GM23248 (cell line): ENCODE measurements at regions not wholly inside any gene's neighbourhood (a gene's known extent, or its start where the extent isn't known, plus 50 kb on each side); places are given as distances from the start of the nearest gene placed in this dataset.

ENCODE experiments used
- DNase-seq: peaks from one replicate; pipeline ENCODE4 v3.0.0-alpha.2; 2015
- H2AFZ ChIP-seq: fragments of 200-600 bp; sonication (generic); 2 replicates; pipeline ENCODE4 v1.6.1; 2016; ENCODE audit warnings: antibody characterized with exemption
- H3F3A ChIP-seq: fragments of 200-600 bp; sonication (generic); 2 replicates; pipeline ENCODE4 v1.6.1; 2016; ENCODE audit warnings: mild to moderate bottlenecking, antibody characterized with exemption, mixed run types; ENCODE audit not compliant: insufficient read depth
- H3K27ac ChIP-seq: fragments of 200-600 bp; sonication (generic); 2 replicates; pipeline ENCODE4 v1.5.1; 2016; ENCODE audit warnings: mild to moderate bottlenecking
- H3K27me3 ChIP-seq: fragments of 200-600 bp; sonication (generic); replicated peaks from 2 replicates; pipeline ENCODE4 v1.6.1; 2016; ENCODE audit warnings: mild to moderate bottlenecking; ENCODE audit not compliant: insufficient read depth
- H3K36me3 ChIP-seq: fragments of 200-600 bp; sonication (generic); 2 replicates; pipeline ENCODE4 v1.6.1; 2016; ENCODE audit warnings: low read depth, mild to moderate bottlenecking
- H3K4me1 ChIP-seq: fragments of 200-600 bp; sonication (generic); 2 replicates; pipeline ENCODE4 v1.6.1; 2016; ENCODE audit warnings: mild to moderate bottlenecking; ENCODE audit not compliant: insufficient read depth
- H3K4me2 ChIP-seq: fragments of 200-600 bp; sonication (generic); one replicate; pipeline ENCODE4 v1.6.1; 2016; ENCODE audit warnings: mild to moderate bottlenecking; ENCODE audit not compliant: unreplicated experiment
- H3K4me3 ChIP-seq: fragments of 200-600 bp; sonication (generic); 2 replicates; pipeline ENCODE4 v1.5.1; 2016; ENCODE audit warnings: mild to moderate bottlenecking
- H3K79me2 ChIP-seq: fragments of 200-600 bp; sonication (generic); 2 replicates; pipeline ENCODE4 v1.6.1; 2016; ENCODE audit warnings: mild to moderate bottlenecking; ENCODE audit not compliant: insufficient read depth
- H3K9ac ChIP-seq: fragments of 200-600 bp; sonication (generic); 2 replicates; pipeline ENCODE4 v1.6.1; 2016; ENCODE audit warnings: mild to moderate bottlenecking
- H3K9me2 ChIP-seq: fragments of 200-600 bp; sonication (generic); 2 replicates; pipeline ENCODE4 v1.6.1; 2016; ENCODE audit warnings: mixed run types, mild to moderate bottlenecking, moderate library complexity; ENCODE audit not compliant: insufficient read depth
- H3K9me3 ChIP-seq: fragments of 200-600 bp; sonication (generic); one replicate; pipeline ENCODE4 v1.6.1; 2017; ENCODE audit warnings: low read depth
- H4K20me1 ChIP-seq: fragments of 200-600 bp; sonication (generic); 2 replicates; pipeline ENCODE4 v1.6.0; 2016; ENCODE audit not compliant: insufficient read depth
- EZH2 ChIP-seq: fragments of 200-600 bp; sonication (generic); IDR thresholded peaks from 2 replicates; pipeline ENCODE4 v1.6.1; 2018; ENCODE audit warnings: antibody characterized with exemption, mild to moderate bottlenecking; ENCODE audit not compliant: insufficient read depth, poor library complexity, severe bottlenecking
- EZH2phosphoT487 ChIP-seq: fragments of 200-600 bp; sonication (generic); IDR thresholded peaks from 2 replicates; pipeline ENCODE4 v1.6.1; 2018; ENCODE audit warnings: antibody characterized with exemption, moderate library complexity, mild to moderate bottlenecking, low read depth; ENCODE audit not compliant: insufficient read depth
- WGBS, 2 experiments: methylation state at CpG; one replicate each; pipeline ENCODE4 v1.1.6; 2015 to 2017; ENCODE audit warnings: low lambda C conversion rate in 2 of 2, low coverage in 1 of 2; ENCODE audit errors: missing lambda C conversion rate in 2 of 2; 5-methylcytosine and 5-hydroxymethylcytosine counted together
- in situ Hi-C: fragments of 300-500 bp; cut with MboI; formaldehyde crosslinking; loops from 2 replicates; pipeline ENCODE4 v1.15.0; 2020

GRCh38 chr6:62819640-62820039 is 391.6 kb upstream of the FKBP1C start:
- Histone ChIP-seq H3K36me3 (no peaks in the 10 kb centered on the region), H3K27ac (no peak overlapping the region), H3K9me2 (no peaks in the 10 kb centered on the region), H3K4me3 (no peak overlapping the region), H3K4me1 (no peaks in the 10 kb centered on the region), H2AFZ (no peak overlapping the region), H3K9me3 (no peaks in the 10 kb centered on the region), H4K20me1 (no peaks in the 10 kb centered on the region), H3K27me3 (no peaks in the 10 kb centered on the region), H3K79me2 (no peaks in the 10 kb centered on the region), H3K4me2 (no peak overlapping the region), H3K9ac (no peak overlapping the region), H3F3A (no peaks in the 10 kb centered on the region)
- in situ Hi-C loops = no loop called here
- DNase-seq = no peak
- TF ChIP-seq EZH2 (no peak), EZH2phosphoT487 (no peak)
- WGBS, 2 experiments = 23 to 24% methylated on average over 2 of the region's 2 CpGs

- Histone ChIP-seq H3K4me2 (no peak overlapping the region), H2AFZ (no peak overlapping the region), H3F3A (no peaks in the 10 kb centered on the region), H3K27me3 (no peaks in the 10 kb centered on the region), H3K9me2 (no peaks in the 10 kb centered on the region), H3K36me3 (no peaks in the 10 kb centered on the region), H3K4me1 (no peaks in the 10 kb centered on the region), H3K27ac (no peak overlapping the region), H3K4me3 (no peak overlapping the region), H4K20me1 (no peaks in the 10 kb centered on the region), H3K9me3 (no peaks in the 10 kb centered on the region), H3K79me2 (no peaks in the 10 kb centered on the region), H3K9ac (no peak overlapping the region)
- WGBS, 2 experiments = 0 to 5% methylated on average over 1 of the region's 1 CpG
- no peak for DNase-seq
- in situ Hi-C loops = no loop called here
- TF ChIP-seq EZH2 = no peak
- no peak for TF ChIP-seq EZH2phosphoT487
Measured at GRCh38 chr6:62808565-62809293, 402.5 kb upstream of the FKBP1C start.

DNA sequence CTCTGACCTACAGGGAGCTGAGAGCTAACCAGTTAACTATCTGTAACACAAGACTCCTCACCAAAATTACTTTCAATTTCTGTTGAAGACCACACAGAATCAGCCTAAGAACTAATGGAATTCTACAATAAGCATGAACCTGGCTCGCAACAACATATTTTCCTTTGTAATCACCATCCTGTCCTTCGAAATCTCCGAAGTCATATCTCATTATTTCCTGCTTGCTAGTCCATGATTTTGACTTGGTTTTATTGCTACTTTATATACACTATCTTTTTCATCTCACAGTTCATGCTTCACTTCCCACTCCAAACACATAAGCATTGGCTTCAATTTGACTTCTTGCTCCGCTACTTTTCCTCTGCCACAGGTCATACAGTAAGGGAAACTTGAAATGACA is 405.8 kb upstream of the FKBP1C start:
- WGBS, 2 experiments = 31 to 36% methylated on average over 4 of the region's 4 CpGs

DNA sequence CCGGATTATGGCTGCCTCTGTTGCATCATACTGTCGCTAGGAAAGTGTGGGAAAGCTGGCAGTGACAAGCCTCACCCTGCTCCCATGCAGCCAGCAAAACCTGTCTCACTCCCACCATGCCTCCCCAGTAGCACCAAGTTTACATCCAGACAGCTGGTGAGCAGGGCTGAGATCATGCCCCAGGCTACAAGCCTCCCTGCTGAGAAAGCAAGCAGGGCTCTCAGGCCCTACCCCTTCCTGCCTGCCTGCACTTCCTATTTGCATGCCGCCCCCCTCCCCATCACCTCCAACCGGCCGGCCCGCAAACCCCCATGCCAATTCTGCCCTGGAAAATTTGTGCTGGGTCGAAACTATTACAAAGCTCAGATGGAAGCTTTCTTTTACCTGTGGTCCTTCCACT is 408.2 kb upstream of the FKBP1C start:
- H3K4me1 ChIP-seq = no peaks in the 10 kb centered on the region
- H4K20me1 ChIP-seq = no peaks in the 10 kb centered on the region
- H2AFZ ChIP-seq = no peak overlapping the region
- H3K36me3 ChIP-seq = no peaks in the 10 kb centered on the region
- no peak overlapping the region for H3K4me3 ChIP-seq
- no peaks in the 10 kb centered on the region for H3K9me2 ChIP-seq
- no peak for DNase-seq
- no peak for TF ChIP-seq EZH2
- no peak for TF ChIP-seq EZH2phosphoT487
- no peak overlapping the region for H3K27ac ChIP-seq
- no peak overlapping the region for H3K4me2 ChIP-seq
- H3K79me2 ChIP-seq = no peaks in the 10 kb centered on the region
- H3K27me3 ChIP-seq = no peaks in the 10 kb centered on the region
- H3K9me3 ChIP-seq = no peaks in the 10 kb centered on the region
- no peaks in the 10 kb centered on the region for H3F3A ChIP-seq
- WGBS, 2 experiments = 34 to 43% methylated on average over 4 to 7 of the region's 7 CpGs
- in situ Hi-C loops = no loop called here
- no peak overlapping the region for H3K9ac ChIP-seq

More for the DNA sequence above, 405.8 kb upstream of the FKBP1C start:
- no peak for DNase-seq
- H3F3A ChIP-seq = no peaks in the 10 kb centered on the region
- no peaks in the 10 kb centered on the region for H3K9me3 ChIP-seq
- no peaks in the 10 kb centered on the region for H3K36me3 ChIP-seq
- H3K4me3 ChIP-seq = no peak overlapping the region
- no peak overlapping the region for H3K27ac ChIP-seq
- H3K27me3 ChIP-seq = no peaks in the 10 kb centered on the region
- no peaks in the 10 kb centered on the region for H3K4me1 ChIP-seq
- no peaks in the 10 kb centered on the region for H3K79me2 ChIP-seq
- H3K9me2 ChIP-seq = no peaks in the 10 kb centered on the region
- no peaks in the 10 kb centered on the region for H4K20me1 ChIP-seq
- TF ChIP-seq EZH2phosphoT487 = no peak
- no peak for TF ChIP-seq EZH2
- in situ Hi-C loops = no loop called here
- H2AFZ ChIP-seq = no peak overlapping the region
- no peak overlapping the region for H3K9ac ChIP-seq
- H3K4me2 ChIP-seq = no peak overlapping the region
